Motor neuron (in vitro differentiated cells): ENCODE measurements at regions not wholly inside any gene's neighbourhood (a gene's known extent, or its start where the extent isn't known, plus 50 kb on each side); places are given as distances from the start of the nearest gene placed in this dataset.

Experiments used
- ATAC-seq, 8 experiments: fragments of 200-7000 bp; cut with Tn5 transposase; replicated peaks in 6 of 8; 2 replicates each; pipeline ENCODE4 v1.8.0; 2021; ENCODE audit warnings: mild to moderate bottlenecking in 8 of 8, moderate library complexity in 8 of 8
- H3K27ac ChIP-seq, 2 donors: fragments of 250-450 bp; sonication (Bioruptor Pico); 2 replicates each; pipeline ENCODE4 v1.9.0; 2021; ENCODE audit warnings: antibody characterized with exemption in 2 of 2, mild to moderate bottlenecking in 2 of 2, moderate library complexity in 1 of 2
- H3K4me1 ChIP-seq, 2 donors: fragments of 250-450 bp; sonication (Bioruptor Pico); replicated peaks in 1 of 2; 2 replicates each; pipeline ENCODE4 v1.6.1; 2021; ENCODE audit warnings: antibody characterized with exemption in 2 of 2, mild to moderate bottlenecking in 2 of 2, moderate library complexity in 1 of 2
- H3K4me3 ChIP-seq, 5 donors: fragments of 250-450 bp; sonication (Bioruptor Pico); 2 replicates each; pipeline ENCODE4 v1.9.0; 2021; ENCODE audit warnings: antibody characterized with exemption in 5 of 5, mild to moderate bottlenecking in 5 of 5, moderate library complexity in 4 of 5
- WGBS, 10 experiments: fragments of 450-650 bp; shearing (Covaris generic); methylation state at CpG; one replicate each; pipeline ENCODE4 v1.0.0; 2022; 5-methylcytosine and 5-hydroxymethylcytosine counted together
- in situ Hi-C, 9 experiments: fragments of 400-800 bp; cut with MboI; loops; one replicate each; pipeline ENCODE4 v1.15.0; 2021; ENCODE audit warnings: low sequenced_read_pairs in 9 of 9, low pct_unique_long_range_greater_than_20kb in 2 of 9; ENCODE audit not compliant: unreplicated experiment in 9 of 9

DNA sequence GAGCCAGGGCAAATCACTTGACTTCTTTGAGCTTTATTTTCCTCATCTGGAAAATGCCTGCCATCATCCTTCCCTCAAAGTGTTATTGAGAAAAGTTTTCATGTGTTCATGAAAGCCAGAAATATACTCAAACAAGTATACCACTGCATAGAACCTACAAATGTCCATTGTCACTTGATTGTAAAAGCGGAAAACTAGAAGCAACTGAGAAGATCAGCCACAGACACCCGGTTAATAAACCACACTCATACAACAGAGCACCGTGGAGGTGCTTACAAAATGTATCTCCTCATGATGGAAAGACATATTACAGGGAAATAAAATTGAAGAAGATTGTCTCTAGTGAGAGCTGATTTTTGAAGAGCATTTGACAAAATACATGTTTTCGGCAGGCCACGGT lies 117.2 kb upstream of the MSX2 start:
- in situ Hi-C loops: no loop called here
- Histone ChIP-seq H3K27ac (no peak overlapping the region), H3K4me1 (no peaks in the 10 kb centered on the region), H3K4me3 (no peak overlapping the region)
- WGBS, 10 experiments: 29 to 100% (median 60%) methylated on average over 1 to 5 of the region's 5 CpGs; no CpG with 5 or more reads in 3 of the 10 experiments
- no peak for ATAC-seq

DNA sequence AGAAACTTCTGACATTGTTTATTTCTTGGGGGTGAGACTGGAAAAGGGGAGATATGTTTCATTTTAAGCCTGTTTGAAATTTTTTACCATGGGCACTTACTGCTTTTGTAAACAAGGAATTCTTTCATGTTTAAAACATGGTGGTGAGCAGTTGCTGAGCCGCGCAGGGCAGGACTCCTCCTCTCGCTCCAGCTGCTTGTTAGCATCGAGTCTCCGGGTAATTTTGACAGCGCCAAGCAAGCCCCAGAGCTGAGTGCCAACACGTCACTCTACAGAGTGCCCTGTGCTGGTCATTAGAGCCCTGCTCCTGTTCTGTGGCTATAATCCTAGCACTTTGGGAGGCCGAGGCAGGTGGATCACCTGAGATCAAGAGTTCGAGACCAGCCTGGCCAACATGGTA lies 116.5 kb upstream of the MSX2 start:
- Histone ChIP-seq H3K4me3 (no peak overlapping the region), H3K4me1 (no peaks in the 10 kb centered on the region), H3K27ac (no peak overlapping the region)
- 36 to 100% (median 53%) methylated on average over 3 to 8 of the region's 9 CpGs; no CpG with 5 or more reads in 5 of the 10 experiments for WGBS, 10 experiments
- in situ Hi-C loops: no loop called here
- no peak for ATAC-seq

DNA sequence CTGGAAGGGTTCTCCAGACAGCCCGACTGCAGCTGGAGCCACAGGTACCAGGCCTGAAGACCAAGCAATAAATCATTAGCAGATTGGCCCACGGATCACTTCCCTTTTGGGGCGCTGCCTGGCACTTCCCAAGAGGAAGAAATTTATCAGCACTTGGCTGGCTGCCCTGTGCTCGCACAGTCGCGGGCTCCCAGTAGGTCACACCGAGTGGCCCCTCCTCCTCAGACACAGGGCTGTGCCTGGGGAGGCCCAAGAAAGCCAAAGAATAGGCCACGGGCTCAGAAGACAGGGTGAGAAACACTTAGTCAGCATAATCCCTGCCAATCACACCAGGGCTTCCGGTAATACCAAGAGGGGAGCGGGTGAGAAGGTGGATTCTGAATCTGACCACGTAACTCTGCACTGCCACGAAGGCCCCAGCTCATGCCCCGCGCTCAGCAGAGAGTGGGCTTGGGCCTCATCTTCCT lies 115.7 kb upstream of the MSX2 start:
- peak in 5 of 8 experiments; percentile 55 to 91 (median 81) for ATAC-seq
- no peak overlapping the region for H3K4me3 ChIP-seq
- in situ Hi-C loops: no loop called here
- no peaks in the 10 kb centered on the region for H3K4me1 ChIP-seq
- H3K27ac ChIP-seq: no peak overlapping the region
- WGBS, 10 experiments: 0 to 90% (median 62%) methylated on average over 1 to 9 of the region's 14 CpGs; no CpG with 5 or more reads in 5 of the 10 experiments

DNA sequence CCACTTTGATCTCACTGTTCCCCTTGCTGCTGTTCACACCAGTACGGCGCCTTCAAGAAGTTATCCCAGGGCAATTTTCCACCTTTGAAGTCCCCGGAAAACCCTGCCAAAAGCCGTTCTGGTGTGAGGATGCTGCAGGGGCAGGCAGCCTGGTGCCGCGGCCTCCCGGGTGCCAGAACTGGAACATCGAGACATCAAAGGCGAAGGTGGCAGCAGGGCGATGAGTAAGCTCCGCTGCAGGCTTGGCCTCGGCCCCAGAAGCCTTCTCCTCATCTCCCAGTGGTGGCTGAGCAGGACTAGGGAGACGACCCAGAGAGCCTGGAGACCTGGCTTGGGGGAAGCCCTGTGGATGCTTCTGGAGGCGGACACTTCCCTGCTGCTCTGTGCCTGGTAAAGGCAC lies 115.3 kb upstream of the MSX2 start:
- ATAC-seq: no peak
- in situ Hi-C loops: no loop called here
- 63 to 100% (median 78%) methylated on average over 1 to 9 of the region's 14 CpGs; no CpG with 5 or more reads in 5 of the 10 experiments for WGBS, 10 experiments
- no peak overlapping the region for H3K27ac ChIP-seq
- H3K4me3 ChIP-seq: no peak overlapping the region
- no peaks in the 10 kb centered on the region for H3K4me1 ChIP-seq

DNA sequence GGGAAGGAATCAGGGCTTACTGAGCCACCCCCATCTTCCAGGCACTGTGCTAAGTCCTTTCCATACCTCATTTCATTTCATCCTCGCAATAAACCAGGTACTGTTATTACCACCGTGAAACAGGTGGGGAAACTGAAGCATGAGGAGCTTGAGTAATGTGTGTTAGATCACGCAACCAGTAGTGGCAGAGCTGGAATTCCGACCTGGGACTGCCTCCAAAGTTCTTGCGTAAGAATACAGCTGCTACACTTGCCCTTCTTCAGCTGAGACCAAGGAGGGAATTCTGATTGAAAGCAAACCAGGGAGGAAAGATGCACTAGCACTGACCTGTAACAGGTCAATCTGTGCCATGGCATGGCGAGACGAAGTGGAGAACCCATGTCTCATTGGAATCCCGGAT lies 113.4 kb upstream of the MSX2 start:
- Histone ChIP-seq H3K27ac (no peak overlapping the region), H3K4me1 (no peaks in the 10 kb centered on the region), H3K4me3 (no peak overlapping the region)
- 4 to 93% (median 82%) methylated on average over 2 to 8 of the region's 8 CpGs; no CpG with 5 or more reads in 4 of the 10 experiments for WGBS, 10 experiments
- in situ Hi-C loops: no loop called here
- ATAC-seq: no peak

DNA sequence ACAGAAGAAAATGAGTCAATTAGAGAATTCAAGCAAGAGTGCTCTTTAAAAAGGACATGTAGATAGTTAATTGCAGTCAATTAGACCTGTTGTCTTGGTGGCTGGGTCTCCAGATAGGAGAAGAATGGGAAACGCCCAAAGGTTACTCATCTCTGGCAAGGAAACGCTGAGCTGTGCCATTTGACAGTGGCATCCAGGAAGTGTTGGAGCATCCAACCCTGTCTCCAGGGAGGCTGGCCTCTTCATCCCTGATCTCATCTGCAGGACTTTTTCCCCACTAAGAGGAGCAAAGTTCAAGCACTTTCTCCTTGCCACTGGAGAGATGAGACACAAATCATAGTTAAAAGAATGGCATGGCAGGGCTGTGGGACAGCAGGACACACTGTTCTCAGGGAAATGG lies 111.7 kb upstream of the MSX2 start:
- in situ Hi-C loops: no loop called here
- Histone ChIP-seq H3K4me3 (no peak overlapping the region), H3K27ac (no peak overlapping the region), H3K4me1 (no peaks in the 10 kb centered on the region)
- 0 to 83% (median 71%) methylated on average over 1 to 2 of the region's 2 CpGs; no CpG with 5 or more reads in 5 of the 10 experiments for WGBS, 10 experiments
- ATAC-seq: no peak

DNA sequence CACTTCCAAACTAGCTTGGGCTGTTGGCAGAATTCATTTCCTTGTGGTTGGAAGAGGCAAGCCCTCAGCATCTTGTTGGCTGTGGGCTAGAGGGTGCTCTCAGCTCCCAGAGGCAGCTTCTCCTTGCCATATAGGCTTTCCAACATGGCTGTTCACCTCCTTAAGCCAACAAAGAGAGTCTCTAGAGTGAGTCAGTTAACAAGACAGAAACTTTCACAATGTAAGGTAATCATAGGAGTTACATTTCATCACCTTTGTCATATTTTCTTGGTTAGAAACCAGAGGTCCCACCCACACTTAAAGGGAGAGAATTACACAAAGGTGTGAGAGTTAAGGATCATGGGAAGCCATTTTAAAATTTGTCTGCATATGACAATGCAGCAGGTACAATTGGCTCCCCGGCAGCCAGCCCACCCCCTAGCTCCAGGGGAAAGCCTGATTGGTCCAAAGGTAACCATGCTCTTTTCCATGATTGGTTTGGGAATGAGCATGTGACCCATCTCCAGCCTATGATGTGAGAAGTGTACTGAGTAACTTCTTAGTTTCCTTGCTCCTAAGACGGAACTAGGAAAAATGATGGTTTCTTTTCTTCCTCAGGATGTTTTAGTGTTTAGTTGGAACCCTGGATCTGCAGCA lies 109.8 kb upstream of the MSX2 start:
- no peak for ATAC-seq
- Histone ChIP-seq H3K4me3 (no peak overlapping the region), H3K4me1 (no peaks in the 10 kb centered on the region), H3K27ac (no peak overlapping the region)
- in situ Hi-C loops: no loop called here
- 0 to 88% (median 83%) methylated on average over 1 to 2 of the region's 2 CpGs; no CpG with 5 or more reads in 1 of the 10 experiments for WGBS, 10 experiments

DNA sequence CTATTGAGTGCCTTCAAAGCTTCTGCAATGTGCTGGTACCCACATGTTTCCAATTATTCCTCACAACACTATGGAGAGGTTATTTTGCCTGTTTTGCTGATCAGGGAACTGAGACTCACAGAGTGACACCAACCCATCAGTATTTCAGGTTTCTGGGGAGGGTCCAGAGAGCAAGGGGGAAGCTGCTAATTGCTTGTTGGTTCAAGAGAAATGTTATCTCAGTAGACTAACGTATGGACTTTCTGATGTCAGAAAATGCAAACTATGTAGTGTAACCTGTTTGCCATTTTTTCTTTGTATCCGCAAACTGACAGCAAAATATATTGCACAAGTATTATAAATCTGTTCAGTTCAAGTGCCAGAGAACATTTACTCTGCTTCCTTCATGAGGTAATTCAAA lies 108.3 kb upstream of the MSX2 start:
- no peak overlapping the region for H3K27ac ChIP-seq
- H3K4me1 ChIP-seq: no peaks in the 10 kb centered on the region
- no peak overlapping the region for H3K4me3 ChIP-seq
- ATAC-seq: no peak
- WGBS, 10 experiments: 0 to 100% (median 62%) methylated on average over 1 to 2 of the region's 2 CpGs; no CpG with 5 or more reads in 4 of the 10 experiments
- in situ Hi-C loops: no loop called here

DNA sequence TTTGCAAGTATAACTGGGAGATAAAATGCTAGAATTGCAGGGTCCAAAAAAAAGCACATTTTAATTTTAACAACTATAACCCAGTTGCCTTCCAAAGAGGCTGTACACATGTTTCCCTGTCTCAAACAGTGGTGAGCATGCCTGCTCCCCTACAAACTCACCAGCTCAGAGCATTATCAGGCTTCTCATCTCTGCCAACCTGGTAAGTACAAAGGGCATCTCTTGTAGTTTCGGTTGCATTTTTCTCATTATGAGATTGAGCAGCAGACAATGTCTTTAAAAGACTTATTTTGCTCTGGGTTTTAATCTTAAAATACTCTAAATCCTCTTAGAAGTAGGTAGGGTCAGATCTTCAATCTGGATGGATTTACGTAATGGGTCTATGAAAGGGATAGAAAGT lies 107.1 kb upstream of the MSX2 start:
- Histone ChIP-seq H3K27ac (no peak overlapping the region), H3K4me1 (no peaks in the 10 kb centered on the region), H3K4me3 (no peak overlapping the region)
- 50 to 100% (median 84%) methylated on average over 1 to 2 of the region's 2 CpGs; no CpG with 5 or more reads in 3 of the 10 experiments for WGBS, 10 experiments
- in situ Hi-C loops: no loop called here
- ATAC-seq: no peak

DNA sequence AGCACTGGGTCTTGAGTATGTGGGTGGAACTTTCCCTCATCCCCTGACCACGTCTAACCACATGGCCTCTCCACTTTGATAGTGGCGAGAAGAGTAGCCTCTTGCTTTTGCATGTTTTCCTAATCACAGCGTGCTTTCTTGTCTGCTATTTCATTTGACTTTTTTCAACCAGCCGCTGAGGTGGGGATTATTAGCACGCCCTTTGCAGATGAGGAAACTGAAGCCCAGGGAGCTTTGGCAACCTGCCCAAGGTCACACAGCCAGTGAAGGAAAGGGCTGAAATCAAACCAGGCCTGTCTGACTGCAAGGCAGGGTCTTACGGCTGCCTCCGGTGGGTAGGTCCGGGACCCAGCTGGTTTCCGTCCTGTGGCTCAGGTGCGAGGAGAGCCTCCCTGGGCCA lies 106.5 kb upstream of the MSX2 start:
- H3K27ac ChIP-seq: no peak overlapping the region

DNA sequence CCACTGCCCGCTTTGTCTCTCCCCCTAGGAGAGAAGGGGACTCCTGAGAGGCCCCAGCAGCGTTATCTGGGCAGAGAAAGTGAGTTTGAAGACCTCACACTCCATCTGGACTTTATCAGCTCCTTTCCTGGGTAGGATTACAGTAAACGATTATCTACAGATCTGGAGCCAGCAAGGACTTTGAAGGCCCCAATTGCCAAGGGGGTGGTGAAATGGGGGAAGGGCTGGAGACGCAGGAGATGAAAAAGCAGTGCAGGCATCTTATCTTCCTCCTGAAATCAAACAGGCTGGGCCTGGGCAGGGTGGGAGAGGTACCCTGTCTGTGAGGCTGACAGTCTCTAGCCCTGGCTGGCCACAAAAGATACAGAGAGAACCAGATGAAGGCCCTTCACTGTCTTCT lies 105.8 kb upstream of the MSX2 start:
- whole genome bisulfite sequencing, 10 experiments: 7 to 100% (median 78%) methylated on average over 1 to 4 of the region's 4 CpGs; no CpG with 5 or more reads in 4 of the 10 experiments
- Histone ChIP-seq H3K4me3 (no peak overlapping the region), H3K27ac (no peak overlapping the region), H3K4me1 (no peaks in the 10 kb centered on the region)
- ATAC-seq: no peak
- in situ Hi-C loops: no loop called here

More for the DNA sequence above, 106.5 kb upstream of the MSX2 start:
- 95 to 100% (median 100%) methylated on average over 1 to 6 of the region's 10 CpGs; no CpG with 5 or more reads in 6 of the 10 experiments for WGBS, 10 experiments
- Histone ChIP-seq H3K4me1 (no peaks in the 10 kb centered on the region), H3K4me3 (no peak overlapping the region)
- no peak for ATAC-seq
- in situ Hi-C loops: no loop called here

DNA sequence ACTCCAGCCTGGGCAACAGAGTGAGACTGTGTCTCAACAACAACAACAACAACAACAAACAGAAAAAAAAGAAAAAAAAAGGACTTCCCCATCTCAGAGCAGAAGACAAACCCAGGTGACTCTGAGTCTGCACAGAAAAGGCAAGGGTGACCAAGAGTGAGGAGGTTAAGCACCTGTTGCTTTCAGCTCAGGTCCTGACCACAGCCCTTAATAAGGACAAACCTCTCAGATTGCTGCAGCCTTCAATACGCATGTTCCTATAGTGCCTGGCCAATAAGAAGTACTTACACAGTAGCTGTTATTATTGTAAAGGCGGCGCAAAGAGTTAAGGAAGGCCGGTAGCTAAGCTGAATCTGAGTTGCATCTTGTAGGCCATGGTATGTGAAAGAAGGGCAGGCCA lies 102.3 kb upstream of the MSX2 start:
- ATAC-seq: no peak
- Histone ChIP-seq H3K4me1 (peaks cover 13 to 18% of the 10 kb centered on the region in 2 donors), H3K27ac (no peak overlapping the region), H3K4me3 (no peak overlapping the region)
- WGBS, 10 experiments: 28 to 96% (median 88%) methylated on average over 2 to 4 of the region's 4 CpGs; no CpG with 5 or more reads in 7 of the 10 experiments
- in situ Hi-C loops: no loop called here

DNA sequence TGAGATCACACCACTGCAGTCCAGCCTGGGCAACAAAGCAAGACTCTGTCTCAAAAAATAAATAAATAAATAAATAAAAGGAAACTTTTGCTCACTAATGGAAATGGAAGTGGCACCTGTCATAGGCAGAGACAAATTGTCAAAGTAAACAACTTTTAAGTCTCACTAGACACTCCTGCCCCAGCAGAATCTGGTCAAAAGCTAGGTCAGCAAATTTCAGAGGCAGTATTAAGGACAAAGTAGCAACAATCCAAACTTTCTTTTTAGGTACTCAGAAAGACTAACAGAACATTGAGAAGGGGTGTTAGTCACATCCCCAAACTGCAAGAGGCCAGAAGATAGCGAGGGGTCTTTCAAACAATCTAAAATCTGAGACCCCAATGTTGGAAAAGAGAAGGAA lies 101.4 kb upstream of the MSX2 start:
- no peak for ATAC-seq
- peaks cover 13 to 18% of the 10 kb centered on the region in 2 donors for H3K4me1 ChIP-seq
- WGBS, 10 experiments: 67 to 100% (median 90%) methylated on average over 1 of the region's 1 CpG; no CpG with 5 or more reads in 6 of the 10 experiments
- H3K4me3 ChIP-seq: no peak overlapping the region
- in situ Hi-C loops: no loop called here
- no peak overlapping the region for H3K27ac ChIP-seq
